H1 (cell line): ENCODE measurements at regions not wholly inside any gene's neighbourhood (a gene's known extent, or its start where the extent isn't known, plus 50 kb on each side); places are given as distances from the start of the nearest gene placed in this dataset.

ENCODE experiments used
- CTCF ChIA-PET: fragments of 300-600 bp; sonication (Branson Sonifier 250); formaldehyde crosslinking; loops from one replicate; lab custom pipeline; 2021; ENCODE audit not compliant: partially characterized antibody; lab: Charles Lee
- POLR2A ChIA-PET: fragments of 300-600 bp; sonication (Branson Sonifier 250); formaldehyde crosslinking; loops from one replicate; lab custom pipeline; 2021; ENCODE audit warnings: inconsistent platforms; ENCODE audit not compliant: partially characterized antibody; lab: Charles Lee
- DNase-seq, 2 experiments: peaks; one replicate each; pipeline versions ENCODE4 v3.0.0 to v3.0.0-alpha.2; 2010 to 2022; ENCODE audit warnings: low spot score in 2 of 2, low read depth in 1 of 2, mixed read lengths in 1 of 2
- FAIRE-seq: peaks from 2 replicates; lab custom pipeline; 2011; peaks lifted over from hg19 to GRCh38; lab: Jason Lieb, UNC
- H2AFZ ChIP-seq: 2 replicates; pipeline ENCODE4 v1.8.1; 2012; ENCODE audit warnings: low read length, inconsistent platforms
- H2AK5ac ChIP-seq: 2 replicates; pipeline ENCODE4 v1.6.1; 2013; ENCODE audit warnings: low read depth, low read length
- H2BK120ac ChIP-seq: replicated peaks from 2 replicates; pipeline ENCODE3; 2013; ENCODE audit warnings: low read depth, low read length, inconsistent platforms
- H2BK12ac ChIP-seq: 2 replicates; pipeline ENCODE4 v1.6.1; 2013; ENCODE audit warnings: low read depth, low read length
- H2BK15ac ChIP-seq: 2 replicates; pipeline ENCODE4 v1.6.1; 2013; ENCODE audit warnings: low read length
- H2BK20ac ChIP-seq: 2 replicates; pipeline ENCODE4 v1.6.1; 2013; ENCODE audit warnings: low read length
- H2BK5ac ChIP-seq: 2 replicates; pipeline ENCODE4 v1.6.1; 2013; ENCODE audit warnings: low read depth, low read length
- H3K14ac ChIP-seq: 2 replicates; pipeline ENCODE4 v1.6.1; 2013; ENCODE audit warnings: inconsistent platforms; ENCODE audit not compliant: insufficient read length
- H3K18ac ChIP-seq: 2 replicates; pipeline ENCODE4 v1.6.1; 2013; ENCODE audit warnings: low read length; ENCODE audit errors: extremely low read depth
- H3K23ac ChIP-seq: 2 replicates; pipeline ENCODE4 v1.6.1; 2013; ENCODE audit warnings: inconsistent platforms; ENCODE audit not compliant: insufficient read length
- H3K23me2 ChIP-seq: 2 replicates; pipeline ENCODE4 v1.6.1; 2013; ENCODE audit warnings: low read depth, low read length
- H3K27ac ChIP-seq: 2 replicates; pipeline ENCODE4 v1.6.1; 2011; ENCODE audit warnings: low read depth, low read length, inconsistent platforms
- H3K27me3 ChIP-seq, 4 experiments: replicated peaks in 1 of 4; 1 replicate in 1 of 4; 2 replicates in 3 of 4; pipeline versions ENCODE4 v1.6.1 to v1.8.1; 2011 to 2013; ENCODE audit warnings: low read length in 3 of 4, mild to moderate bottlenecking in 3 of 4, inconsistent platforms in 2 of 4, mixed read lengths in 2 of 4, moderate library complexity in 1 of 4; ENCODE audit not compliant: control insufficient read depth in 3 of 4, insufficient read depth in 3 of 4; ENCODE audit errors: extremely low read depth in 1 of 4
- H3K36me3 ChIP-seq, 4 experiments: 2 replicates each; pipeline versions ENCODE4 v1.6.1 to v1.8.1; 2011 to 2013; ENCODE audit warnings: mild to moderate bottlenecking in 4 of 4, low read length in 3 of 4, moderate library complexity in 2 of 4, control low read depth in 1 of 4, inconsistent platforms in 1 of 4; ENCODE audit not compliant: insufficient read depth in 4 of 4, control insufficient read depth in 2 of 4
- H3K4ac ChIP-seq: replicated peaks from 2 replicates; pipeline ENCODE3; 2013; ENCODE audit warnings: low read length, low read depth, mixed read lengths, inconsistent platforms; ENCODE audit not compliant: insufficient read length
- H3K4me1 ChIP-seq, 4 experiments: replicated peaks in 1 of 4; 1 replicate in 1 of 4; 2 replicates in 3 of 4; pipeline versions ENCODE4 v1.6.1 to v1.8.1; 2011 to 2013; ENCODE audit warnings: low read length in 3 of 4, inconsistent platforms in 2 of 4, mixed read lengths in 1 of 4; ENCODE audit not compliant: insufficient read depth in 4 of 4, control insufficient read depth in 3 of 4
- H3K4me2 ChIP-seq, 2 experiments: 2 replicates each; pipeline versions ENCODE4 v1.6.1 to v1.8.1; 2011 to 2013; ENCODE audit warnings: low read depth in 2 of 2, low read length in 2 of 2, control low read depth in 1 of 2, inconsistent platforms in 1 of 2, mild to moderate bottlenecking in 1 of 2; ENCODE audit not compliant: insufficient read depth in 1 of 2
- H3K4me3 ChIP-seq, 4 experiments: fragments of 200-600, 300-600 bp in 1 of 4; sonication (generic), shearing (Covaris generic), sonication (Bioruptor Twin) in 1 of 4; 2 replicates each; pipeline versions ENCODE4 v1.5.1 to v1.8.1; 2011 to 2016; ENCODE audit warnings: low read length in 4 of 4, low read depth in 3 of 4, control low read depth in 2 of 4, inconsistent platforms in 2 of 4, mild to moderate bottlenecking in 2 of 4, mixed read lengths in 1 of 4, moderate library complexity in 1 of 4; ENCODE audit not compliant: insufficient read depth in 2 of 4; ENCODE audit errors: extremely low read depth in 1 of 4
- H3K56ac ChIP-seq: replicated peaks from 2 replicates; pipeline ENCODE3; 2013; ENCODE audit warnings: low read depth, mild to moderate bottlenecking, mixed read lengths, low read length, inconsistent platforms; ENCODE audit not compliant: insufficient read length
- H3K79me1 ChIP-seq: 2 replicates; pipeline ENCODE4 v1.6.1; 2013; ENCODE audit warnings: low read depth, low read length, control low read depth
- H3K79me2 ChIP-seq, 2 experiments: 2 replicates each; pipeline versions ENCODE4 v1.6.1 to v1.8.1; 2012 to 2013; ENCODE audit warnings: low read length in 2 of 2, mild to moderate bottlenecking in 2 of 2, inconsistent platforms in 1 of 2; ENCODE audit not compliant: insufficient read depth in 2 of 2, control insufficient read depth in 1 of 2
- H3K9ac ChIP-seq, 4 experiments: replicated peaks in 1 of 4; 1 replicate in 1 of 4; 2 replicates in 3 of 4; pipeline versions ENCODE4 v1.6.1 to v1.8.1; 2011 to 2013; ENCODE audit warnings: low read depth in 3 of 4, low read length in 3 of 4, control low read depth in 2 of 4, mild to moderate bottlenecking in 2 of 4, moderate library complexity in 2 of 4, inconsistent platforms in 1 of 4; ENCODE audit errors: extremely low read depth in 1 of 4
- H3K9me3 ChIP-seq, 2 experiments: 2 replicates each; pipeline versions ENCODE4 v1.6.1 to v1.8.1; 2012 to 2013; ENCODE audit warnings: mild to moderate bottlenecking in 2 of 2, moderate library complexity in 2 of 2, control low read depth in 1 of 2, inconsistent platforms in 1 of 2, low read depth in 1 of 2, low read length in 1 of 2, mixed read lengths in 1 of 2; ENCODE audit not compliant: insufficient read depth in 2 of 2
- H4K20me1 ChIP-seq, 2 experiments: replicated peaks in 1 of 2; 2 replicates each; pipeline versions ENCODE3 to v1.8.1; 2011 to 2013; ENCODE audit warnings: inconsistent platforms in 2 of 2, low read length in 2 of 2, mild to moderate bottlenecking in 1 of 2; ENCODE audit not compliant: insufficient read depth in 2 of 2, control insufficient read depth in 1 of 2
- H4K5ac ChIP-seq: 2 replicates; pipeline ENCODE4 v1.6.1; 2013; ENCODE audit warnings: low read length, low read depth, mixed read lengths, inconsistent platforms; ENCODE audit not compliant: insufficient read length
- H4K8ac ChIP-seq: 2 replicates; pipeline ENCODE4 v1.8.0; 2013; ENCODE audit warnings: mild to moderate bottlenecking, moderate library complexity, low read length, inconsistent platforms; ENCODE audit not compliant: insufficient read depth; ENCODE audit errors: extremely low read depth
- H4K91ac ChIP-seq: replicated peaks from 2 replicates; pipeline ENCODE3; 2013; ENCODE audit warnings: low read length, mixed read lengths, inconsistent platforms; ENCODE audit not compliant: insufficient read length
- ATF3 ChIP-seq: IDR thresholded peaks from 2 replicates; pipeline ENCODE4 v1.6.1; 2011; ENCODE audit warnings: low read depth, mild to moderate bottlenecking, low read length; ENCODE audit not compliant: insufficient read depth
- BRCA1 ChIP-seq: IDR thresholded peaks from 2 replicates; pipeline ENCODE4 v1.6.1; 2012; ENCODE audit warnings: low read depth, low read length, improper control_type of control experiment
- CBX5 ChIP-seq: fragments of 300-800, 300-1000 bp; sonication (generic); IDR thresholded peaks from 2 replicates; pipeline ENCODE4 v1.7.1; 2016; ENCODE audit warnings: antibody characterized with exemption, low read length, low read depth
- CBX8 ChIP-seq: fragments of 300-800, 300-1000 bp; sonication (generic); IDR thresholded peaks from 2 replicates; pipeline ENCODE4 v1.7.1; 2016; ENCODE audit warnings: low read depth, low read length, borderline replicate concordance
- CHD1 ChIP-seq: IDR thresholded peaks from 2 replicates; pipeline ENCODE4 v1.6.1; 2012; ENCODE audit warnings: low read depth, low read length, improper control_type of control experiment
- CREB1 ChIP-seq: IDR thresholded peaks from 2 replicates; pipeline ENCODE4 v1.6.1; 2012; ENCODE audit warnings: inconsistent platforms
- EGR1 ChIP-seq: IDR thresholded peaks from 2 replicates; pipeline ENCODE4 v1.6.1; 2011; ENCODE audit warnings: low read depth, low read length, borderline replicate concordance
- JUND ChIP-seq: IDR thresholded peaks from 2 replicates; pipeline ENCODE4 v1.6.1; 2011; ENCODE audit warnings: mild to moderate bottlenecking, improper control_type of control experiment, low read length
- POLR2AphosphoS5 ChIP-seq: IDR thresholded peaks from 2 replicates; pipeline ENCODE4 v1.6.1; 2011; ENCODE audit warnings: low read depth, low read length
- POU5F1 ChIP-seq: IDR thresholded peaks from 2 replicates; pipeline ENCODE4 v1.6.1; 2011; ENCODE audit warnings: low read depth, mild to moderate bottlenecking, low read length, moderate library complexity
- RBBP5 ChIP-seq: IDR thresholded peaks from 2 replicates; pipeline ENCODE4 v1.7.1; 2012; ENCODE audit warnings: low read depth, mild to moderate bottlenecking, inconsistent platforms, low read length, moderate library complexity, borderline replicate concordance
- SP4 ChIP-seq: IDR thresholded peaks from 2 replicates; pipeline ENCODE4 v1.6.1; 2012; ENCODE audit warnings: low read length, inconsistent platforms
- SRF ChIP-seq: IDR thresholded peaks from 2 replicates; pipeline ENCODE4 v1.6.1; 2011; ENCODE audit warnings: mild to moderate bottlenecking, low read depth, low read length, moderate library complexity
- TAF1 ChIP-seq: IDR thresholded peaks from 2 replicates; pipeline ENCODE4 v1.6.1; 2011; ENCODE audit warnings: mild to moderate bottlenecking, low read depth, low read length
- TAF7 ChIP-seq: optimal IDR thresholded peaks from 2 replicates; pipeline ENCODE3; 2011; ENCODE audit warnings: low read depth, mild to moderate bottlenecking, inconsistent platforms, low read length, moderate library complexity, borderline replicate concordance
- TCF12 ChIP-seq: IDR thresholded peaks from 2 replicates; pipeline ENCODE4 v1.6.1; 2011; ENCODE audit warnings: low read depth, mild to moderate bottlenecking, low read length
- WGBS, 2 experiments: shearing (Covaris generic) in 1 of 2; methylation state at CpG; one replicate each; pipeline versions ENCODE4 v1.1.6 to v1.1.7; 2013 to 2015; ENCODE audit warnings: low lambda C conversion rate in 2 of 2, mixed read lengths in 2 of 2, inconsistent platforms in 1 of 2, low coverage in 1 of 2, missing lambda C conversion rate in 1 of 2; ENCODE audit not compliant: insufficient replicate concordance in 2 of 2, insufficient coverage in 1 of 2, insufficient read length in 1 of 2; ENCODE audit errors: extremely low coverage in 1 of 2, missing lambda C conversion rate in 1 of 2; 5-methylcytosine and 5-hydroxymethylcytosine counted together

GRCh38 chr10:3295582-3296151, 123.1 kb upstream of the PITRM1 start:
- no peak overlapping the region for H3K4ac ChIP-seq
- ChIA-PET CTCF (interaction anchor here (1.4 kb wide), 1 partner anchor 101 kb away, joined by 3 read pairs; no protein-coding TSS in a partner anchor), POLR2A (no interaction called here)
- 84% methylated on average over 14 of the region's 14 CpGs; no CpG with 5 or more reads in 1 of the 2 experiments for WGBS, 2 experiments
- H3K9me3 ChIP-seq, result no peaks in the 10 kb centered on the region
- H3K23ac ChIP-seq, result no peak overlapping the region
- H3K27ac ChIP-seq, result no peak overlapping the region
- H3K14ac ChIP-seq, result no peak overlapping the region
- no peaks in the 10 kb centered on the region for H3K79me2 ChIP-seq
- no peak overlapping the region for H3K4me2 ChIP-seq
- H3K4me3 ChIP-seq, result no peak overlapping the region
- no peak overlapping the region for H3K9ac ChIP-seq
- H2BK15ac ChIP-seq, result no peak overlapping the region
- peak overlapping the region; percentile 48 for H4K91ac ChIP-seq
- no peaks in the 10 kb centered on the region for H3K79me1 ChIP-seq
- DNase-seq (no peak), FAIRE-seq (no peak)
- no peaks in the 10 kb centered on the region for H4K20me1 ChIP-seq
- no peak overlapping the region for H4K5ac ChIP-seq
- no peaks in the 10 kb centered on the region for H3K23me2 ChIP-seq
- H3K36me3 ChIP-seq, result no peaks in the 10 kb centered on the region
- no peak overlapping the region for H2AFZ ChIP-seq
- no peaks in the 10 kb centered on the region for H3K4me1 ChIP-seq
- H2BK120ac ChIP-seq, result no peak overlapping the region
- H2BK20ac ChIP-seq, result no peak overlapping the region
- H3K27me3 ChIP-seq, result no peaks in the 10 kb centered on the region
- H2BK12ac ChIP-seq, result no peak overlapping the region
- H4K8ac ChIP-seq, result no peak overlapping the region; the same call in 1 of the 2 replicates
- 0 out of 2 replicates have a peak overlapping the region, but pooled peaks have one; percentile 25 for H2AK5ac ChIP-seq
- H3K18ac ChIP-seq, result no peak overlapping the region
- H2BK5ac ChIP-seq, result no peak overlapping the region
- no peak overlapping the region for H3K56ac ChIP-seq
- TF ChIP-seq CBX5 (no peak), ATF3 (no peak), TAF7 (no peak), EGR1 (no peak), JUND (no peak), POU5F1 (no peak), TAF1 (no peak), BRCA1 (no peak), RBBP5 (no peak), CREB1 (no peak), SP4 (no peak), TCF12 (no peak), CBX8 (no peak), CHD1 (no peak), SRF (no peak), POLR2AphosphoS5 (no peak)
